DOHH2 (cell line): ENCODE measurements at regions not wholly inside any gene's neighbourhood (a gene's known extent, or its start where the extent isn't known, plus 50 kb on each side); places are given as distances from the start of the nearest gene placed in this dataset.
"Not testable (repeated sequence)": the region's sequence is repeated elsewhere in the genome, so short reads cannot be mapped to it uniquely, and the experiment has no call there.

ENCODE experiments used
- H3F3A ChIP-seq: fragments of 200-600 bp; sonication (generic), shearing (Covaris generic); 2 replicates; pipeline ENCODE4 v1.6.0; 2016; ENCODE audit warnings: antibody characterized with exemption, mild to moderate bottlenecking; ENCODE audit not compliant: control insufficient read depth, insufficient read depth
- H3K27ac ChIP-seq: fragments of 200-600 bp; sonication (generic); 2 replicates; pipeline ENCODE4 v1.5.1; 2014; ENCODE audit warnings: low read depth, mild to moderate bottlenecking, low read length, moderate library complexity
- H3K27me3 ChIP-seq: fragments of 200-600 bp; sonication (generic); 2 replicates; pipeline ENCODE4 v1.6.1; 2014; ENCODE audit warnings: mild to moderate bottlenecking, low read length, mixed read lengths; ENCODE audit not compliant: control insufficient read depth
- H3K36me3 ChIP-seq: fragments of 200-600 bp; sonication (generic); 2 replicates; pipeline ENCODE4 v1.6.1; 2014; ENCODE audit warnings: mild to moderate bottlenecking, low read length, moderate library complexity, mixed read lengths; ENCODE audit not compliant: control insufficient read depth
- H3K4me1 ChIP-seq: fragments of 200-600 bp; sonication (generic); 2 replicates; pipeline ENCODE4 v1.6.1; 2014; ENCODE audit warnings: mild to moderate bottlenecking, low read length, mixed read lengths; ENCODE audit not compliant: control insufficient read depth
- H3K4me2 ChIP-seq: fragments of 200-600 bp; sonication (generic); 2 replicates; pipeline ENCODE4 v1.6.0; 2014; ENCODE audit warnings: mild to moderate bottlenecking, low read length, moderate library complexity
- H3K4me3 ChIP-seq: fragments of 200-600 bp; sonication (generic); 2 replicates; pipeline ENCODE4 v1.5.1; 2014; ENCODE audit warnings: mild to moderate bottlenecking, low read length, mixed read lengths
- H3K79me2 ChIP-seq: fragments of 200-600 bp; sonication (generic); 2 replicates; pipeline ENCODE4 v1.6.1; 2014; ENCODE audit warnings: mild to moderate bottlenecking, low read length, mixed read lengths; ENCODE audit not compliant: control insufficient read depth
- H3K9me2 ChIP-seq: fragments of 200-600 bp; sonication (generic); replicated peaks from 2 replicates; pipeline ENCODE4 v1.6.1; 2014; ENCODE audit warnings: mild to moderate bottlenecking, low read length, mixed read lengths; ENCODE audit not compliant: control insufficient read depth
- H3K9me3 ChIP-seq: fragments of 200-600 bp; sonication (generic); 2 replicates; pipeline ENCODE4 v1.6.1; 2014; ENCODE audit warnings: antibody characterized with exemption, low read length, mixed read lengths; ENCODE audit not compliant: control insufficient read depth, insufficient read depth
- H4K20me1 ChIP-seq: fragments of 200-600 bp; sonication (generic); 2 replicates; pipeline ENCODE4 v1.6.0; 2014; ENCODE audit warnings: low read depth, mild to moderate bottlenecking, antibody characterized with exemption, low read length, moderate library complexity; ENCODE audit not compliant: control insufficient read depth, insufficient read depth
- EZH2phosphoT487 ChIP-seq: fragments of 200-600 bp; sonication (generic); IDR thresholded peaks from 2 replicates; pipeline ENCODE4 v1.6.1; 2017; ENCODE audit warnings: borderline replicate concordance, mild to moderate bottlenecking, antibody characterized with exemption, low read length, moderate library complexity, mixed read lengths
- TF ChIP-seq, protein P1 (sequence below): fragments of 200-600 bp; sonication (generic); IDR thresholded peaks from one replicate; pipeline ENCODE4 v1.5.1; 2014; ENCODE audit warnings: antibody characterized with exemption, mild to moderate bottlenecking, low read depth, low read length; ENCODE audit not compliant: poor library complexity, severe bottlenecking

DNA sequence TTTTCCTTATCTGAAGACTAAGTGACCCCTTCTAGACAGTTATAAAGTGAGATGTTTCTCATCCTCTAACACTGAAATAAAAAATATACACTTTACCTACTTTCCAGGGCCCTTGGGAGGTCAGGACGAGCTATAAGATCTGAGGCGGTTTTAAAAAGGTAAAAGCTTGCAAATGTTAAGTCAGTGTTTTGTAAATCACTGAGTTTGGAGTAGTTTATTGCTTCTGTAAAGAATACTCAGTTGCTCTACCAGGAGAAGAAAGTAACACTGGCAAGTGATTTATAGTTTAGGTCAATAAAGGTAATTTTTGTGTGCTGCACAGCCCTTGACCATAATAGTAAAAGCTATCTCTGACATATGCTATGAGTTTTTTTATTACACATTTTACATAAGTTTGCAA, 584.5 kb downstream of the TMTC2 start:
- no peak for TF ChIP-seq EZH2phosphoT487
- TF ChIP-seq, protein P1, sequence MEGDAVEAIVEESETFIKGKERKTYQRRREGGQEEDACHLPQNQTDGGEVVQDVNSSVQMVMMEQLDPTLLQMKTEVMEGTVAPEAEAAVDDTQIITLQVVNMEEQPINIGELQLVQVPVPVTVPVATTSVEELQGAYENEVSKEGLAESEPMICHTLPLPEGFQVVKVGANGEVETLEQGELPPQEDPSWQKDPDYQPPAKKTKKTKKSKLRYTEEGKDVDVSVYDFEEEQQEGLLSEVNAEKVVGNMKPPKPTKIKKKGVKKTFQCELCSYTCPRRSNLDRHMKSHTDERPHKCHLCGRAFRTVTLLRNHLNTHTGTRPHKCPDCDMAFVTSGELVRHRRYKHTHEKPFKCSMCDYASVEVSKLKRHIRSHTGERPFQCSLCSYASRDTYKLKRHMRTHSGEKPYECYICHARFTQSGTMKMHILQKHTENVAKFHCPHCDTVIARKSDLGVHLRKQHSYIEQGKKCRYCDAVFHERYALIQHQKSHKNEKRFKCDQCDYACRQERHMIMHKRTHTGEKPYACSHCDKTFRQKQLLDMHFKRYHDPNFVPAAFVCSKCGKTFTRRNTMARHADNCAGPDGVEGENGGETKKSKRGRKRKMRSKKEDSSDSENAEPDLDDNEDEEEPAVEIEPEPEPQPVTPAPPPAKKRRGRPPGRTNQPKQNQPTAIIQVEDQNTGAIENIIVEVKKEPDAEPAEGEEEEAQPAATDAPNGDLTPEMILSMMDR = no peak

DNA sequence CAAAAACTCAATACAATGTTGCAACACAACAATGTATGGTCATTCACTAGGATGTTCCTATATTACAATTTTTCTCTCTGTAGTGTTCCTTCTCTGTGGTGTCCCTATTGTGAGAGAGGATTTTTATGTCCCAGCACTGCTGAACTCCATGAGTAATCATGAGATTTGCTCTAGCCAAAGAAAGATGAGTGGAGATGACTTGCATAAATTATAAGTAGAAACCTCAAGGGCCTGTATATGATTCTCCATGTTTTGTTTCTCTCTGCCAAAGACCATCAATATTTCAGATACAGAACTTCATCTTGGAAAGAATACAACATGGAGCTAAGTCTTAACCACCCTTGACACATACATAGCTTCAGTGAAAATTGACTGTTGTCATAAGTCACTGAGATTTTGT, 579.1 kb downstream of the TMTC2 start:
- H3K4me3 ChIP-seq = no peak overlapping the region
- H3K4me1 ChIP-seq = no peaks in the 10 kb centered on the region
- H3K4me2 ChIP-seq = no peak overlapping the region
- no peaks in the 10 kb centered on the region for H3K79me2 ChIP-seq
- no peaks in the 10 kb centered on the region for H3K9me3 ChIP-seq
- no peaks in the 10 kb centered on the region for H3K9me2 ChIP-seq
- no peaks in the 10 kb centered on the region for H3F3A ChIP-seq
- no peak overlapping the region for H3K27ac ChIP-seq
- no peaks in the 10 kb centered on the region for H4K20me1 ChIP-seq
- H3K27me3 ChIP-seq = no peaks in the 10 kb centered on the region
- TF ChIP-seq EZH2phosphoT487 = no peak
- TF ChIP-seq, protein P1 = no peak
- H3K36me3 ChIP-seq = no peaks in the 10 kb centered on the region

More for the DNA sequence above, 584.5 kb downstream of the TMTC2 start:
- Histone ChIP-seq H3K4me3 (no peak overlapping the region), H3K4me2 (no peak overlapping the region), H3K79me2 (no peaks in the 10 kb centered on the region), H3K36me3 (no peaks in the 10 kb centered on the region), H3K27ac (no peak overlapping the region), H3K9me3 (no peaks in the 10 kb centered on the region), H3F3A (no peaks in the 10 kb centered on the region), H4K20me1 (no peaks in the 10 kb centered on the region), H3K4me1 (no peaks in the 10 kb centered on the region), H3K27me3 (no peaks in the 10 kb centered on the region), H3K9me2 (no peaks in the 10 kb centered on the region)

DNA sequence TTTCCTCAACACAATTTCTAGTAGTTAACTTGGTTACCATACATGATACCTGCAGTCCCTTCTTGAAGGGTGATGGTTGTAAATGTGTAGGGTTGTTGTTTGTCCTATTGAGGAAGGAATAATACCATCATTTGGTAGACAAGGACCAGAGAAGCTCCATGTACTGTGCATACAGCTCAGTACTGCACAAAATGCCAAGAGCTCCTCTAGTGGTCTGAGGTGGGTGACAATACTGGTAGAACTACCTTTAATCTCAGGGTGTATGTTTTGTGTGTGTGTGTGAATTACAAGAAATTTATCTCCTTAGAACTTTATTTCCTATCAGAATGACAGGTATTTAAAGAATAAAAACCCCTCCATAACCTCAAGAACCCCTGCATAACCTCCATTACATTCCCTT, 575.3 kb downstream of the TMTC2 start:
- TF ChIP-seq, protein P1 = peak; percentile 26
- no peak for TF ChIP-seq EZH2phosphoT487
- no peaks in the 10 kb centered on the region for H3K79me2 ChIP-seq

DNA sequence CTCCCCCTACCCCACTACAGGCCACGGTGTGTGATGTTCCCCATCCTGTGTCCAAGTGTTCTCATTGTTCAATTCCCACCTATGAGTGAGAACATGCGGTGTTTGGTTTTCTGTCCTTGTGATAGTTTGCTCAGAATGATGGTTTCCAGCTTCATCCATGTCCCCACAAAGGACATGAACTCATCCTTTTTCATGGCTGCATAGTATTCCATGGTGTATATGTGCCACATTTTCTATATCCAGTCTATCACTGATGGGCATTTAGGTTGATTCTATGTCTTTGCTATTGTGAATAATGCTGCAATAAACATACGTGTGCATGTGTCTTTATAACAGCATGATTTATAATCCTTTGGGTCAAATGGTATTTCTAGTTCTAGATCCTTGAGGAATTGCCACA, 573.4 kb downstream of the TMTC2 start:
- H3K27me3 ChIP-seq, H3K9me3 ChIP-seq, H3K27ac ChIP-seq, H3K79me2 ChIP-seq, H3K36me3 ChIP-seq, H3K4me1 ChIP-seq, H4K20me1 ChIP-seq, H3K4me2 ChIP-seq, H3K9me2 ChIP-seq, H3K4me3 ChIP-seq, H3F3A ChIP-seq: not testable (repeated sequence)

More for the DNA sequence above, 575.3 kb downstream of the TMTC2 start:
- Histone ChIP-seq H3K4me2 (no peak overlapping the region), H3K4me3 (no peak overlapping the region), H3K9me2 (no peaks in the 10 kb centered on the region), H3K27ac (no peak overlapping the region), H3K27me3 (no peaks in the 10 kb centered on the region), H3F3A (no peaks in the 10 kb centered on the region), H3K9me3 (no peaks in the 10 kb centered on the region), H3K4me1 (no peaks in the 10 kb centered on the region), H3K36me3 (no peaks in the 10 kb centered on the region), H4K20me1 (no peaks in the 10 kb centered on the region)
